SK-N-SH (cell line): ENCODE measurements at regions not wholly inside any gene's neighbourhood (a gene's known extent, or its start where the extent isn't known, plus 50 kb on each side); places are given as distances from the start of the nearest gene placed in this dataset.

Source experiments
- CTCF ChIA-PET: fragments of 300-600, 350-600 bp; formaldehyde crosslinking; extraction: SDS; loops from one replicate; lab custom pipeline; 2021; lab: Yijun Ruan, JAX
- POLR2A ChIA-PET: fragments of 350-600 bp; sonication (Branson Sonifier 250); formaldehyde crosslinking; extraction: SDS; loops from one replicate; lab custom pipeline; 2020; ENCODE audit warnings: antibody characterized with exemption, inconsistent platforms; lab: Yijun Ruan, JAX
- DNase-seq: peaks from one replicate; pipeline ENCODE4 v3.0.0; 2012
- H2AFZ ChIP-seq: fragments of 200-600 bp; sonication (generic); 2 replicates; pipeline ENCODE4 v1.8.1; 2016; ENCODE audit warnings: antibody characterized with exemption, mild to moderate bottlenecking, low read depth
- H3F3A ChIP-seq: fragments of 200-600 bp; sonication (generic); replicated peaks from 2 replicates; pipeline ENCODE3; 2016; ENCODE audit warnings: antibody characterized with exemption, mild to moderate bottlenecking; ENCODE audit not compliant: insufficient read depth
- H3K27ac ChIP-seq, 2 experiments: fragments of 200-500 bp in 1 of 2; fragments of 200-600 bp in 1 of 2; sonication (Bioruptor generic) in 1 of 2; sonication (generic), shearing (Covaris generic) in 1 of 2; 2 replicates each; pipeline versions ENCODE4 v1.5.1 to v1.6.1; 2014 to 2016; ENCODE audit warnings: low read depth in 2 of 2, inconsistent platforms in 1 of 2, low read length in 1 of 2, mild to moderate bottlenecking in 1 of 2, mixed read lengths in 1 of 2
- H3K27me3 ChIP-seq: fragments of 200-600 bp; sonication (generic), shearing (Covaris generic); 2 replicates; pipeline ENCODE4 v1.6.1; 2016; ENCODE audit warnings: mixed run types; ENCODE audit not compliant: insufficient read depth
- H3K36me3 ChIP-seq, 2 experiments: fragments of 200-500 bp in 1 of 2; fragments of 200-600 bp in 1 of 2; sonication (Bioruptor generic) in 1 of 2; sonication (generic) in 1 of 2; replicated peaks in 1 of 2; 2 replicates each; pipeline versions ENCODE3 to v1.5.1; 2014 to 2016; ENCODE audit warnings: low read length in 1 of 2, mild to moderate bottlenecking in 1 of 2; ENCODE audit not compliant: insufficient read depth in 2 of 2, control insufficient read depth in 1 of 2
- H3K4me1 ChIP-seq, 2 experiments: fragments of 200-500 bp in 1 of 2; fragments of 200-600 bp in 1 of 2; sonication (Bioruptor generic) in 1 of 2; sonication (generic), shearing (Covaris generic) in 1 of 2; 2 replicates each; pipeline versions ENCODE4 v1.5.1 to v1.6.1; 2014 to 2016; ENCODE audit warnings: low read depth in 1 of 2, low read length in 1 of 2, mixed run types in 1 of 2; ENCODE audit not compliant: insufficient read depth in 2 of 2, control insufficient read depth in 1 of 2
- H3K4me2 ChIP-seq: fragments of 200-600 bp; sonication (generic), shearing (Covaris generic); 2 replicates; pipeline ENCODE4 v1.6.1; 2017; ENCODE audit warnings: mixed run types
- H3K4me3 ChIP-seq, 2 experiments: fragments of 200-500 bp in 1 of 2; fragments of 200-600 bp in 1 of 2; sonication (Bioruptor generic) in 1 of 2; sonication (generic), shearing (Covaris generic) in 1 of 2; 2 replicates each; pipeline versions ENCODE4 v1.5.1 to v1.8.1; 2014 to 2016; ENCODE audit warnings: low read depth in 2 of 2, inconsistent platforms in 1 of 2, low read length in 1 of 2, mild to moderate bottlenecking in 1 of 2, mixed read lengths in 1 of 2, moderate library complexity in 1 of 2
- H3K79me2 ChIP-seq: fragments of 200-600 bp; sonication (generic); 2 replicates; pipeline ENCODE4 v1.8.1; 2017; ENCODE audit warnings: mild to moderate bottlenecking; ENCODE audit not compliant: insufficient read depth
- H3K9ac ChIP-seq: fragments of 200-600 bp; sonication (generic); 2 replicates; pipeline ENCODE4 v1.6.1; 2017; ENCODE audit warnings: mixed run types
- H3K9me2 ChIP-seq: fragments of 200-600 bp; sonication (generic); 2 replicates; pipeline ENCODE4 v1.6.1; 2017; ENCODE audit warnings: mixed run types
- H3K9me3 ChIP-seq: fragments of 200-600 bp; sonication (generic); 2 replicates; pipeline ENCODE4 v1.6.1; 2017; ENCODE audit warnings: mixed run types, mild to moderate bottlenecking, moderate library complexity
- H4K20me1 ChIP-seq: fragments of 200-600 bp; sonication (generic); 2 replicates; pipeline ENCODE4 v1.6.1; 2017; ENCODE audit warnings: mild to moderate bottlenecking, mixed run types; ENCODE audit not compliant: insufficient read depth
- CHD2 ChIP-seq: fragments of 150-350 bp; IDR thresholded peaks from 2 replicates; pipeline ENCODE4 v1.6.1; 2018; ENCODE audit warnings: low read length; ENCODE audit not compliant: partially characterized antibody
- ELF1 ChIP-seq: IDR thresholded peaks from 2 replicates; pipeline ENCODE4 v1.4.0; 2012
- EP300 ChIP-seq, 2 experiments: IDR thresholded peaks; 2 replicates each; pipeline versions ENCODE4 v1.4.0 to v1.6.1; 2012; ENCODE audit warnings: borderline replicate concordance in 1 of 2, low read depth in 1 of 2, low read length in 1 of 2
- FOXM1 ChIP-seq: IDR thresholded peaks from 2 replicates; pipeline ENCODE4 v1.4.0; 2012; ENCODE audit warnings: low read depth, mild to moderate bottlenecking
- GATA2 ChIP-seq: sonication (generic); formaldehyde crosslinking; IDR thresholded peaks from 2 replicates; pipeline ENCODE4 v1.5.0; 2020; ENCODE audit warnings: mild to moderate bottlenecking, missing genetic modification reagents
- JUND ChIP-seq: IDR thresholded peaks from 2 replicates; pipeline ENCODE4 v1.4.0; 2012
- MXI1 ChIP-seq: IDR thresholded peaks from 2 replicates; pipeline ENCODE4 v1.6.1; 2012; ENCODE audit warnings: mild to moderate bottlenecking, low read depth, low read length, improper control_type of control experiment
- NRF1 ChIP-seq: IDR thresholded peaks from 2 replicates; pipeline ENCODE4 v1.6.1; 2012; ENCODE audit warnings: low read depth, mild to moderate bottlenecking, low read length
- RFX5 ChIP-seq: IDR thresholded peaks from 2 replicates; pipeline ENCODE4 v1.6.1; 2012; ENCODE audit warnings: mild to moderate bottlenecking, improper control_type of control experiment, low read length
- TAF1 ChIP-seq: IDR thresholded peaks from 2 replicates; pipeline ENCODE4 v1.6.1; 2012; ENCODE audit warnings: low read depth, mild to moderate bottlenecking, low read length, moderate library complexity, borderline replicate concordance
- TCF12 ChIP-seq: IDR thresholded peaks from 2 replicates; pipeline ENCODE4 v1.4.0; 2012
- YY1 ChIP-seq: IDR thresholded peaks from 2 replicates; pipeline ENCODE4 v1.4.0; 2012; ENCODE audit warnings: low read depth, mild to moderate bottlenecking
- WGBS: methylation state at CpG from one replicate; pipeline ENCODE4 v1.1.6; 2017; ENCODE audit warnings: low lambda C conversion rate; 5-methylcytosine and 5-hydroxymethylcytosine counted together
- TF ChIP-seq, protein P1 (sequence below): IDR thresholded peaks from 2 replicates; pipeline ENCODE4 v1.4.0; 2012; ENCODE audit warnings: low read depth, borderline replicate concordance
- TF ChIP-seq, protein P2 (sequence below): IDR thresholded peaks from 2 replicates; pipeline ENCODE4; 2012
- TF ChIP-seq, protein P3 (sequence below): IDR thresholded peaks from 2 replicates; pipeline ENCODE4 v1.4.0; 2012; ENCODE audit warnings: low read depth

DNA sequence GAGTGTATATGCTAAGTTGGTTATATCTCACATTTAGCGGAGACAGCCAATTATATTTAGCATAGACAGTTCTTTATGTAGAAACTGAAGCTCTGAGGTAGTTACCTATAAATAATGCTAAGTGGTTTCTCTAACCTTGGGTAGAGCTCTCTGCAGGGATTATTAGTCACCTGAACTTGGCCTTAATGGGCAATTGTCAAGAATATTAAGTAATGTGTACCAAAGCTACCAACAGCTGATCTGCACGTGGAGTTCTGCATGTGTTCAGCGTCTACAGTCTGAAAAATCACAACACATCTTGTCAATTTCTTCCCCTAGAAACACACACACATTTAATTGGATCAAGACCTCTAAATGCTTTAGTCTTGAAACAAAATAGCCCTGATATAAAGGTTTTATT is 740.6 kb upstream of the FAM241A start:
- no peak overlapping the region for H3K9ac ChIP-seq
- no peak overlapping the region for H3K4me3 ChIP-seq
- H3K36me3 ChIP-seq = no peaks in the 10 kb centered on the region
- POLR2A ChIA-PET = no interaction called here
- H3K9me2 ChIP-seq = no peaks in the 10 kb centered on the region
- DNase-seq = no peak
- WGBS = 56% methylated on average over 3 of the region's 3 CpGs
- no peaks in the 10 kb centered on the region for H3K9me3 ChIP-seq
- H3K79me2 ChIP-seq = no peaks in the 10 kb centered on the region
- CTCF ChIA-PET = no interaction called here
- no peaks in the 10 kb centered on the region for H3K27me3 ChIP-seq
- peaks cover 0 to 4% of the 10 kb centered on the region in 2 experiments; a peak in 3 of 4 replicates for H3K4me1 ChIP-seq
- no peak overlapping the region for H2AFZ ChIP-seq
- H3F3A ChIP-seq = no peaks in the 10 kb centered on the region
- no peak overlapping the region for H3K4me2 ChIP-seq
- H3K27ac ChIP-seq = no peak overlapping the region
- no peak for TF ChIP-seq EP300 (IDR thresholded peaks at IDR 0.05; ENCODE audit: borderline replicate concordance in 1 of 2, low read depth in 1 of 2, low read length in 1 of 2)
- TF ChIP-seq, protein P1, sequence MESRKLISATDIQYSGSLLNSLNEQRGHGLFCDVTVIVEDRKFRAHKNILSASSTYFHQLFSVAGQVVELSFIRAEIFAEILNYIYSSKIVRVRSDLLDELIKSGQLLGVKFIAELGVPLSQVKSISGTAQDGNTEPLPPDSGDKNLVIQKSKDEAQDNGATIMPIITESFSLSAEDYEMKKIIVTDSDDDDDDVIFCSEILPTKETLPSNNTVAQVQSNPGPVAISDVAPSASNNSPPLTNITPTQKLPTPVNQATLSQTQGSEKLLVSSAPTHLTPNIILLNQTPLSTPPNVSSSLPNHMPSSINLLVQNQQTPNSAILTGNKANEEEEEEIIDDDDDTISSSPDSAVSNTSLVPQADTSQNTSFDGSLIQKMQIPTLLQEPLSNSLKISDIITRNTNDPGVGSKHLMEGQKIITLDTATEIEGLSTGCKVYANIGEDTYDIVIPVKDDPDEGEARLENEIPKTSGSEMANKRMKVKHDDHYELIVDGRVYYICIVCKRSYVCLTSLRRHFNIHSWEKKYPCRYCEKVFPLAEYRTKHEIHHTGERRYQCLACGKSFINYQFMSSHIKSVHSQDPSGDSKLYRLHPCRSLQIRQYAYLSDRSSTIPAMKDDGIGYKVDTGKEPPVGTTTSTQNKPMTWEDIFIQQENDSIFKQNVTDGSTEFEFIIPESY = no peak
- TF ChIP-seq ELF1 = no peak
- no peak for TF ChIP-seq GATA2 (CRISPR knock-in tag)
- no peak for TF ChIP-seq JUND
- TF ChIP-seq, protein P2, sequence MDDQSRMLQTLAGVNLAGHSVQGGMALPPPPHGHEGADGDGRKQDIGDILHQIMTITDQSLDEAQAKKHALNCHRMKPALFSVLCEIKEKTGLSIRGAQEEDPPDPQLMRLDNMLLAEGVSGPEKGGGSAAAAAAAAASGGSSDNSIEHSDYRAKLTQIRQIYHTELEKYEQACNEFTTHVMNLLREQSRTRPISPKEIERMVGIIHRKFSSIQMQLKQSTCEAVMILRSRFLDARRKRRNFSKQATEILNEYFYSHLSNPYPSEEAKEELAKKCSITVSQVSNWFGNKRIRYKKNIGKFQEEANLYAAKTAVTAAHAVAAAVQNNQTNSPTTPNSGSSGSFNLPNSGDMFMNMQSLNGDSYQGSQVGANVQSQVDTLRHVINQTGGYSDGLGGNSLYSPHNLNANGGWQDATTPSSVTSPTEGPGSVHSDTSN = no peak
- no peak for TF ChIP-seq YY1
- TF ChIP-seq, protein P3, sequence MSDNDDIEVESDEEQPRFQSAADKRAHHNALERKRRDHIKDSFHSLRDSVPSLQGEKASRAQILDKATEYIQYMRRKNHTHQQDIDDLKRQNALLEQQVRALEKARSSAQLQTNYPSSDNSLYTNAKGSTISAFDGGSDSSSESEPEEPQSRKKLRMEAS = no peak
- TF ChIP-seq CHD2 = no peak
- TF ChIP-seq NRF1 = no peak
- no peak for TF ChIP-seq TAF1
- no peak for TF ChIP-seq MXI1
- no peak for TF ChIP-seq RFX5
- TF ChIP-seq, all 33 proteins: peak for 0
- no peaks in the 10 kb centered on the region for H4K20me1 ChIP-seq

DNA sequence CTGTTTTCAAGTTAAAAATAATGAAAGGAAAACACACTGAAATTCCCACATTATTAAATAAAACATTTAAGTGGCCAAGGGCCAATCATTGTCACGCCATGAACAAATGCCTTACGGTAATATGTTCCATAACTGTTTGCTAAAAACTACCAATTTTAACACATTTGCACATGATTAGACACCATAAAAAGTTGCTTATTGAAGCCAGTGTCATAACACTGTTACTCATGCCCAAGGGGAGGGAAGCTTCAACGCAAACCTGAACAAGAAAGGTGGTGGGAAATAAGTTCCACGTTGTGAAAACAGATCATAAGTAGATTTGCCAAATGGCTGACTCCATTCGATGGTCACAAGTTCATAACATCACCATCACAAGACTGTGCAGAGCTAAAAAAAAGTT is 739.3 kb upstream of the FAM241A start:
- no peak overlapping the region for H3K4me3 ChIP-seq
- no peak overlapping the region for H2AFZ ChIP-seq
- TF ChIP-seq JUND = no peak
- TF ChIP-seq FOXM1 = no peak
- TF ChIP-seq TCF12 = no peak
- TF ChIP-seq, all 33 proteins: peak for 0
- POLR2A ChIA-PET = no interaction called here
- Histone ChIP-seq H3K9me2 (no peaks in the 10 kb centered on the region), H3K79me2 (no peaks in the 10 kb centered on the region), H3K9me3 (no peaks in the 10 kb centered on the region), H3K9ac (no peak overlapping the region), H3F3A (no peaks in the 10 kb centered on the region), H4K20me1 (no peaks in the 10 kb centered on the region), H3K4me2 (no peak overlapping the region), H3K27ac (no peak overlapping the region; a peak in 1 of 4 replicates), H3K4me1 (no peaks in the 10 kb centered on the region; a peak in 2 of 4 replicates), H3K36me3 (no peaks in the 10 kb centered on the region), H3K27me3 (no peaks in the 10 kb centered on the region)
- WGBS = 26% methylated on average over 5 of the region's 5 CpGs
- DNase-seq = no peak
- CTCF ChIA-PET = interaction anchor here (0.6 kb wide), 1 partner anchor 60 kb away, joined by 3 read pairs; no protein-coding TSS in a partner anchor
